HG03066 (cell line): ENCODE measurements at regions not wholly inside any gene's neighbourhood (a gene's known extent, or its start where the extent isn't known, plus 50 kb on each side); places are given as distances from the start of the nearest gene placed in this dataset.

Source experiments
- ATAC-seq: cut with Tn5 transposase; IDR thresholded peaks from one replicate; pipeline ENCODE4 v1.9.1; 2021; ENCODE audit warnings: low read depth; ENCODE audit not compliant: unreplicated experiment

- no peak for ATAC-seq
Measured at GRCh38 chr4:107255596-107255995, 219.5 kb upstream of the DKK2 start.

DNA sequence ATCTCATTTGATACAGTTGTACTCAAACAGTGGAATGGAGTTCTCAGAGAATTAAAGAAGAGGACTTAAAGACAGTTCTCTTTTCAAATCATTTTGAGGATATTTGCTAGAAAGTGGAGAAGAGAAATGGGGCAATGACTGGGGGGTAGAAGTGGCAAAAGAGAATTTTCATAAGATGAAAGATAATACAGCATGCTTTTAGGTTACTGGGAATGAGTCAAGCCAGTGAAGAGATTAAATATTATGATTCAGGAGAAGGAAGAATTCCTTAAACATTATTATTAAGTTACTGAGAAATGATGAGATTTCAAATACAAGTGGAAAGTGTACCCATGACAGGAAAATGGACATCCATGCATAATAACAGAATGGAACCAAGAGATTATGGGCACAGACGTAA is 219.0 kb upstream of the DKK2 start:
- no peak for ATAC-seq

DNA sequence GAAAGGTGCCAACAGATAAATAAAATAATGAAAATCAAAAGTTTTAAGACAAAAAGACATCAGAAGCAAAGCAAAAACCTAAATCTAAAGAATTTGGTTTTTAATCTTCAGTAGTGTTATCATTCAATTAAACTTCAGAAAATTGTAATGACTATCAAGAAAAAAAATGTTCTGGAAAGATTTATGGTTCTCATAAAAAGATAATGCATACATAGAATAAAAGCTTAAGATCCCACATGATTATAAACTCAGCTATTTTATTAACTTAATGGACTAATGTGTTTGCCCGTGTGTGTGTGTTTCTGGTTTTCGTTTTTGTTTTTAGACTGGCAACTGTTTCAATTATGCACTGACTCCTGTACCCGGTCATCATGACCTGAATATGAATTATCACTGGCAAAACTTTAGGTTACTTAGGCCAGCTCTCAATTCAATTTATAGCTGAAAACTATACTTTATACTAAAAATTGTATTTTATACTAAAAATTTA is 217.5 kb upstream of the DKK2 start:
- ATAC-seq, result no peak

DNA sequence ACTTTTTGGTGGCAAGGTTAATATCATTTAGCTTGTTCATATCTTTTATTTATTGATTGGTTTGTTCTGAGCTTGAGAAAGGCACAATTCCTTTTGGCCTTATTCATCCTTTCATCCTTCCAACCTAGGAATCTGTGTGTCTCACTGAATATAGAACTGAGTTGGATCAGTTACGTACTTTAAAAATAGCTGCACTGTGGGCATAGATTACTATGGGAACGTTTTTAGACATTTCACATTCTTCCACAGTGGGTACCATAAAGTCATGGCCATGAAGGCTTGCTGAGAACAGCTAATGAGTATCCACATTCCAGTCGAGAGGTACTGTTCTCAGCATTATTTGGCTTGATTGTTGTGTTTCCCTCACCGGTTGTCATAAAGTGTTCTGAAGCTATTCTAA is 217.0 kb upstream of the DKK2 start:
- no peak for ATAC-seq

GRCh38 chr4:107252571-107252970 is 216.5 kb upstream of the DKK2 start:
- ATAC-seq, result no peak

GRCh38 chr4:107248571-107248970 is 212.5 kb upstream of the DKK2 start:
- ATAC-seq, result no peak

DNA sequence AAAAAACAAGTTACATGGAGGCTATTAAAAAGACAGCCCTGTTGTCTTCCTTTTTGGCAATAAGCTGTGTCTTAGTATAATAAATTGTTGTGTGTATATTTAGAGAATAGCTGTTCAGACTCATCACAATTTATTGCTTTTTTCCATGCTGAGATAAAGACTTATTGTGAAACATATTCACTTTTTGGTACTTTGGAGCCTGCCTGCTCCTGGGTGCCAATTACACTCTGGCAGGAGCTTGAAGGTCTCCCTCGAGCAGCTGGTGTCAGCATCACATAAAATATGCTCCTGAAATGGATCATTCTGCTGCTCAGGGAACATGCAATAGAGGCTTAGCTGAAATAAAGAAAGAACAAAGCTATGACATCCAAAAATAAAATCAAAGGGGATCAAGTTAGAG is 211.6 kb upstream of the DKK2 start:
- ATAC-seq, result no peak

DNA sequence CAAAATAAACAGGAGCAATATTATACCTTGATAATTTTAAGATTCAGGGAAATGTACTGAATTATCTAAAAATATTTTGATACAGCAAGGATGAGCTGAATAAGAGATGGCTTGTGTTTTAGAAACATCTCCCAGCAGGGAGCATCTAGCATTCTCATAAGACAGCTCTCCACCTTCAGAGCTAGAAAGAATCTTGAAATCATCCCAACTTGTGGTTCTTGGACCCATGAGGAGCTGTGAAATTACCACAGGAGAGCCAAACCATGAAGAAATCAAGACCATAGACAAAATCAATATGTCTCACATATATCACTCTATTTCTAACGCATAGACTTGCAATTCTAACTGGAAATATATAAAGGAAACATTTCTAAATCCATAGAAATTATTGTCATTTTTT is 210.6 kb upstream of the DKK2 start:
- ATAC-seq, result no peak

DNA sequence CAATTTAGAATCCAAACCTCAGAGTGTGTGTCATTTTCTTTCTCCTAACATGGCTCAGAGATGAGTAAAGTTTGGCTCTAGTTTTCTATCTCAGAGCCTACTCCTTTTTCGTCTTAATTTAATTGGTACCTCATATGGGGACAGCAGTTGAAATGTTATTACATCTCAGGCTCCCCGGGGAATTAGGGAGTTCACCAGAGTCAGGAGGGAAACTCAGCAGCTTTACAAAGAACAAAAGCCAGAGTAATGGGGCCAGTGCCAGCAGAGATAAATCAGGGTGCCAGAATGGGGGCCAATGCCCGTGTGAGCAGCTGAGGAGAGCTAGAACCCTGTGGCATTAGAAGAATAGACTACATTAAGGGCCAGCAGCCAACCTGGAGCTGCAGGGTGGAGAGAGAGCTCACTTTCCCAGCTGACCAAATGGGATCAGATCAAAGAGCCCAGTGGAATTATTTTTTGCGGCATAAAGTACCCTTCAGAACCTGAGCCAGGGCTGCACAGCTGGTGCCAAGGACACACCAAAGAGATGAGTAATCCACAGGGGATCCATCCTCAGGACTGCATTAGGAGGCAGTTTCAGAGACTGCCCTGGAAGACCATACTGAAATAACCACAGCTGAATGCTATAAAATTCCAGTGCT is 207.1 kb upstream of the DKK2 start:
- no peak for ATAC-seq

GRCh38 chr4:107220976-107221375 is 184.9 kb upstream of the DKK2 start:
- no peak for ATAC-seq

DNA sequence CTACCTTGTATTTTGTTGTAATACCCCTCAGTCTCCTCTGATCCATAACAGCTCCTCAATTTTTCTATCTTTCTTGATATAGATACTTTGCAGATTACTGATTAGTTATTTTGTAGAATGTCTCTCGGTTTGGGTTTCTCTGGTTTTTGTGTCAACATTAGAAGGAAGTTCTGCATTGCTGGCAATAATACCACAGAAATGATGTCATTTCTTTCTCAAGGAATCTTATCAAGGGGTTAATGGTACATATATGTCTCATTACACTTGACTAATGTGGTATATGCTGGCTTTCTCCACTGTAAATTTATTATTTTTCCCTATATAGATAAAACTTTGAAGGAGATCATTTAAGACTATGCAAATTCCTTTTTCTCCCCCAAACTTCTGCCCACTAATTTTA is 183.6 kb upstream of the DKK2 start:
- ATAC-seq, result no peak

- ATAC-seq, result no peak
Measured at GRCh38 chr4:107216379-107216778, 180.3 kb upstream of the DKK2 start.

DNA sequence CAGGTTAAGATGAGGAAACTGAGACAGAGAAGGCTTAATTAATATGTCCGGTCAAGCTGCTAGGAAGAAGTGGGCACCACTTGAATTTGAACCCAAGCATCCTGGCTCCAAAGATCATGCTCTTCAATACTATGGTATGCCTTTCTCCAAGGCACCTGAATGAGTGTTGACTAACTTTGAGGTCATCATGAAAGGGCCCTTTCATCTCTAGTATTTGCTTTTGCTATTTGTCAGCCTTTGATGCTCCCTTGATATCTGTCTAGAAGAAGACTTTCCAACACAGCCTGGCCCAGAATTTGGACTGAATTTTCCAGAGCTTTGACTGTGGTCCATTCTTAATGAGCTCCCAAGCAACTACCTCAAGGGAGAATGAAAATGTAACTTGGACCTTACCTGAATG is 179.1 kb upstream of the DKK2 start:
- no peak for ATAC-seq

DNA sequence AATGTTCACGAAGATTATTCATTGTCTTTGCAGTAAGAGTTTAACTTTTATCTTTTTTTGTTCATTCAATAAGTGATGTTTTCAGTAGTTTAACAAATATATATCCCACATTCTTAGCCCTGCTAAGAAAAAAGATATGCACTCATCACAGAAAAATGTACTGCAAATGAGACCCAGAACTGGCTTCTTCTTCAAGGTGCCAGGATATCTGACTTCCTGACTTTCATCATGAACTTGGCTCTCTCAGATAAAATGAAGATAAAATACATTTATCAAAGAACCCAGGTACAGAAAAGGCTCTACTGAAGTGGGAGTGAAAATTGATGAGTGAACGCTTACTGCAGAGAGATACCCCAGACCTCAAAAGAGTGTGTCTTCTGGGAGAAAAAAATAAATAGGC is 177.8 kb upstream of the DKK2 start:
- no peak for ATAC-seq

DNA sequence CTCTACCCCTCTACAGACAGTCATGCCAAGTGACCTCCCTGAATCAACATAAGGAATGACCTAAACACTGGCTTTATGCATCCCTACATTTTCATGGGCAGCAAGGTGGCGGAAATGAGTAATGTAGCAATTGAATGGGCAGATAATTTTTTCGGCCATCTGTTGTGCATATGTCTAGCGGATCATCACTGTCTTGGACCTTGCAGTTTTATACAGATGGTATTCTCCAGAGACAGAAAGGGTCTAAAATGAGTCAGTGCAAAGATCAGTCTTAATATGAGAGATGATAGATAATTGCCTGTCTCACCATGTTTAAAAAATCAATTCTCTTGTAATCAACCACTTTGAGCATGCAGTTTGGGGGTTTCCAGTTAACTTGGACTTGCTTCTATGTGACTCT is 177.3 kb upstream of the DKK2 start:
- no peak for ATAC-seq

DNA sequence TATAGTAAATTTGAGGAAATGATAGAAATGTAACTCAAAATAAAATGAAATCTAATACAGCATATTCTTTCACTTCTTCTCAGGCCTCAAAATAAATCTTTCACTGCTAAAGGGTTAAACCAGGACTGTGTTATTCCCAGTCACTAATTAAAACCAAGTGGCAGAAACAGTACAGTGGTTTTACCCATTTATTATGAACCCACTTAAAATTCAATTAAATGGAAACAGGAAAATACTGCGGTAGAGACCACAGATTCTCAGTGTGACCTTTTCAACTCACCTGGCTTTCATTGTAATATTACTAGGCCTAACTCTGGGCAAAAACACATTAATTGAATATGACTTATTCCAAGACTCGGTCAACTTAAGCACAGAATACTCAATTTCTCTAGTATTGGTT is 176.5 kb upstream of the DKK2 start:
- ATAC-seq, result no peak

GRCh38 chr4:107210450-107211239 is 174.5 kb upstream of the DKK2 start:
- no peak for ATAC-seq

DNA sequence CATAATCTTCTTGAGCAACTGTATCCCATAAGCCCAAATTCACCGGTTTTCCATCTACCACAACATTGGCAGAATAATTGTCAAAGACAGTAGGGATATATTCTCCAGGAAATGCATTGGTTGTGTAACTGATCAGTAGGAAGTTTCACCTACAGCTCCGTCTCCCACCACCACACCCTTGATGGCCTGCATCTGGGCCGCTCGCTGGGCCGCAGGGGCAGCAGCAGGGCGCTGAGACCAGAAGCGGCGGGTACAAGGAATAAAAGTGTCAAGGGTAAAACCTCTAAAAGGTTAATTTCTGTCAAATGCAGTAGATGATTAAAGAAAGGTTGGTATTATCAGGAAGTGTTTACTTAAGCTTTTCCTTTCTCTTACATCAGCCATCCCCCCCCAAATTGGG is 167.6 kb upstream of the DKK2 start:
- ATAC-seq, result no peak

DNA sequence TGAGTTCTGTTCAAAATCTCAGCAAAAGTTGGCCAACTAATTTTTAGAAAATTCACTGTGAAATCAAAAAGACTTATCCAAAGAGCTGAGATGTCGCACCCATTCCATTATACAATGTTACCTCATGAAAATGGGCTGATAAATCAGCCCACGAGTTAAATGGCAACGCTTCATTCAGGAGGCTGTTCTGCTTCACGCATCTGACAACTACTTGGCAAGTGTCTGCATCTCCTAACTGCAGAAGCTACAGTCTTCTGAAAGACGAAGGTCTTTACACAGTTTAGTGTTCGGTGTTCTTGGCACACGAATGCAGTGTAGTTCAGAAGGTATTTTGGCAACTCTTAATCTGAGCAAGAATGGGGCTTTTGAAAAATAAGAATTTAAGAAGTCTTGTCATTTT is 166.6 kb upstream of the DKK2 start:
- no peak for ATAC-seq

- ATAC-seq, result no peak
Measured at GRCh38 chr4:107197121-107197520, 161.0 kb upstream of the DKK2 start.

GRCh38 chr4:107196312-107196711 is 160.2 kb upstream of the DKK2 start:
- ATAC-seq, result no peak

DNA sequence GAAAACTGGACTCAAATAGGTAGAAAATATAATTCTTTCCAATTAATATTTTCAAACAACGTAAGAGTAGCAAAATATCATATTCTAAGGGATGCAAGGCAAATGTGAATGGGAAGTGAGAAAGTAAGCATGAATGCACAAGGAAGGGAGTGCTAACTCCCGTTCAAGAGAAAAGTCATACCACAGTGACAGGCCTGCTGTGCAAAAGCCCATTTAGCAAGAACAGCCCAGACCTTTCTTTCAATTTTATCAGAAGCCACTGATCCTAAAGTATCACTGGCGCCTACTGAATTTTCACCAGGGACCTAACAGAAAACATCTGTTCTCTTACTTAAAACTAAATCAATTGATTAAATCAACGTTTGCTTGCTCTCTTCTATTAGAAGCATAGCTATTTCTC is 157.9 kb upstream of the DKK2 start:
- no peak for ATAC-seq
